ENCODE measurements at regions not wholly inside any gene's neighbourhood (a gene's known extent, or its start where the extent isn't known, plus 50 kb on each side); places are given as distances from the start of the nearest gene placed in this dataset.

DNA sequence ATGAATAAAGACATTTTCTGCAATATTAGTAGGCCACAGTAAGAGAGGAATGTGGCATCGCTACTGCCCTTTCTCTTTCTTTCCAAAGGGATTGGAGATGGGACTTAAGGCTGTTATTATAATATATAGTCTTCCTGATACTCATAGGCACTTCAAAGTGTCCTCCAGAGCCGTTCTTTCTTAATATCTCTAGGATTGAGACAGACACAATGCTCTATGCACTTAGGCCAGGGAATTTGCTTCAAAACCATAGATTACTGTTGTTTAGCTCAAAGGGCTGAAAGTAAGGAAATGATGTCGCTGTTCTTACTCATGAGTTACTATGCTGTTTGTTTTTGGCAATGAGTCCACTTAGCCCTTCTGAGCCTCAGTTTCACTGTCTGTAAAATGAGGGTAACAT lies 590.5 kb downstream of the CDH11 start:
- H3K4me1 ChIP-seq (ENCODE audit: control insufficient read depth, insufficient read depth, low read length) = no peaks in the 10 kb centered on the region
- H3K27ac ChIP-seq (ENCODE audit: low read length) = no peak overlapping the region
- intact Hi-C loops (cut with micrococcal nuclease; ENCODE audit: unreplicated experiment) = no loop called here
- ChIA-PET POLR2A (no interaction called here), CTCF (no interaction called here)
- no peaks in the 10 kb centered on the region for H3K9me3 ChIP-seq (ENCODE audit: control insufficient read depth, insufficient read depth, low read depth, low read length)
- H3K36me3 ChIP-seq (ENCODE audit: control insufficient read depth, insufficient read depth, low read length) = no peaks in the 10 kb centered on the region
- in situ Hi-C loops (cut with HindIII; ENCODE audit: low pct_unique_long_range_greater_than_20kb, low sequenced_read_pairs) = no loop called here
- no peak for TF ChIP-seq TCF7L2 (IDR thresholded peaks at IDR 0.05; ENCODE audit: low read depth, low read length)
- no peak for TF ChIP-seq POLR2AphosphoS5 (IDR thresholded peaks at IDR 0.05; ENCODE audit: low read depth, low read length)
- no peak for TF ChIP-seq SIN3A (IDR thresholded peaks at IDR 0.05; ENCODE audit: borderline replicate concordance, insufficient read depth, low read depth, low read length)
- no peak for TF ChIP-seq CTCF (IDR thresholded peaks at IDR 0.05)
- TF ChIP-seq REST (IDR thresholded peaks at IDR 0.05; ENCODE audit: insufficient read depth in 1 of 2, low read depth in 2 of 2, low read length in 1 of 2) = no peak
- H3K27me3 ChIP-seq (ENCODE audit: control insufficient read depth, insufficient read depth, low read length) = no peaks in the 10 kb centered on the region
- no TSS peak for BruUV-seq (replicated peaks)
- ATAC-seq (no peak), DNase-seq (ENCODE audit: low read depth, low spot score) (no peak)
- H3K4me3 ChIP-seq (ENCODE audit: low read depth in 2 of 2, low read length in 2 of 2) = no peak overlapping the region

DNA sequence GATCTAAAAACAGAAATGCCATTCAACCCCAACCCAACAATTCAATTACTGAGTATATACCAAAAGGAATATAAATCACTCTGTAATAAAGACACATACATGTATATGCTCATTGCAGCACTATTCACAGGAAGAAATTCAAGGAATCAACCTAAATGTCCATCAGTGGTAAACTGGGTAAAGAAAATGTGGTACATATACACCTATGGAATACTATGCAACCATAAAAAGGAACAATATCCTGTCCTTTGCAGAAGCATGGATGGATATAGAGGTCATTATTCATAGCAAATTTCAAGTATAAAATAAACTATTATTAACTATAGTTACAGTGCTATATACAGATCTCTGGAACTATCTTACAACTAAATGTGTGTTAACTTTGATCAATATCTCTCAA lies 599.3 kb downstream of the CDH11 start:
- ATAC-seq (no peak), DNase-seq (ENCODE audit: low read depth, low spot score) (no peak)
- TF ChIP-seq REST (IDR thresholded peaks at IDR 0.05; ENCODE audit: insufficient read depth in 1 of 2, low read depth in 2 of 2, low read length in 1 of 2) (no peak), CTCF (IDR thresholded peaks at IDR 0.05) (no peak)
- Histone ChIP-seq H3K27me3 (ENCODE audit: control insufficient read depth, insufficient read depth, low read length) (no peaks in the 10 kb centered on the region), H3K4me1 (ENCODE audit: control insufficient read depth, insufficient read depth, low read length) (no peaks in the 10 kb centered on the region), H3K36me3 (ENCODE audit: control insufficient read depth, insufficient read depth, low read length) (no peaks in the 10 kb centered on the region), H3K4me3 (ENCODE audit: low read depth in 2 of 2, low read length in 2 of 2) (no peak overlapping the region), H3K27ac (ENCODE audit: low read length) (no peak overlapping the region), H3K9me3 (ENCODE audit: control insufficient read depth, insufficient read depth, low read depth, low read length) (no peaks in the 10 kb centered on the region)
- intact Hi-C loops (cut with micrococcal nuclease; ENCODE audit: unreplicated experiment) (no loop called here), in situ Hi-C loops (cut with HindIII; ENCODE audit: low pct_unique_long_range_greater_than_20kb, low sequenced_read_pairs) (no loop called here)
- BruUV-seq (replicated peaks) = no TSS peak
- CTCF ChIA-PET = no interaction called here
- POLR2A ChIA-PET = no interaction called here
